Fibroblast of peridontal ligament (primary cell): ENCODE measurements at regions not wholly inside any gene's neighbourhood (a gene's known extent, or its start where the extent isn't known, plus 50 kb on each side); places are given as distances from the start of the nearest gene placed in this dataset.

Experiments used
- DNase-seq: peaks from one replicate; pipeline ENCODE4 v3.0.0-alpha.2; 2010; ENCODE audit errors: extremely low read depth

GRCh38 chr20:57944988-57945387 lies 235.2 kb upstream of the PMEPA1 start:
- no peak for DNase-seq

GRCh38 chr20:57943950-57944349 lies 234.1 kb upstream of the PMEPA1 start:
- no peak for DNase-seq

DNA sequence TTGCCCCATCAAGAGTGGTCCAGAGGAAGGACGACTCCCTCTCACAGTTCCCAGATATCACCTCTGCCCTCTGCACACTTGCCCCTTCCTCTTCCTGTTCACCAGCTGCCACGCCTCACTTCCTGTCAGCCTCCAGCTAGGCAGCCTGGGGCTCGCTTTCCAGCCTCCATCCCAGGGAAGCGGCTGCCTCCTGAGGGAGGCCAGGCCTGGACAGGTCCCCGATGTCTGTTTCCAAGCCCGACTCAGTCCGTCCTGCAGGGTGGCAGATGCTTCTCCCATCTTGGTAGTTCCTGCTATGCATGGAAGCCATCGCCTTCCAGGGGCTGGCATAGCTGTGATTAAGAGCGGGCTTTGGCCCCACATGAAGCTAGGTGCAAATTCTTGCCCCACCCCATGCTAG lies 233.5 kb upstream of the PMEPA1 start:
- no peak for DNase-seq

GRCh38 chr20:57941604-57942381 lies 232.0 kb upstream of the PMEPA1 start:
- no peak for DNase-seq

DNA sequence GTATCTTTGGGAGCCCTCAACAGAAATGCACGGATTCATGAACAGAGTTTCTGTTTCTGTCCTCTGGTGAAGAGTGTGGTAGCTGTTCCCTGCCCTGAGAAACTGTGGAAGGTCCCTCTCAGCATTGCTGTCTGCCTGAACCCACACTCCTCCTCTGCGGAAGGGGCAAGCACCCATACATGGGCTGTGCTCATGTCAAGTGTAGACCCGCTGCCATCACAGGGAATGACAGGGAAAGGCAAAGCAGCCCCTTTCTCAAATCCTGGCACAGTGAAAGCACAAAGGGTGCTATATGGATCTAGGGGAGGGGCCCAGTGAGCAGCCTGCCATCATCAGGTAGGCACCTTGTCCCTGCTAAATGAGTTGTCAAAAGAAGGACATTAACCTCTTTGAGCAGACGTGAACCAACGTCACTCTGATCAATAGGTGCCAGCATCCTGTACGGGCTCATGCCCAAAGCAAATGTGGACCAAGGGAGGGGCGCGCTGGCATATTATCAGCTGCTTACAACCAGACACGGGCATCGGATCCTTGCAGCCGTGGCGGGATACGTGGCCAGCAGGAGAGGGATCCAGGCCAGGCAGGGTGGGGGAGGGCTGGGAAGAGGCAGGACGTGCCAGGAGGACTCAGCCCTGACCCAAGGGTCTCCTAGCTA lies 231.2 kb upstream of the PMEPA1 start:
- no peak for DNase-seq

GRCh38 chr20:57940376-57940775 lies 230.6 kb upstream of the PMEPA1 start:
- no peak for DNase-seq

DNA sequence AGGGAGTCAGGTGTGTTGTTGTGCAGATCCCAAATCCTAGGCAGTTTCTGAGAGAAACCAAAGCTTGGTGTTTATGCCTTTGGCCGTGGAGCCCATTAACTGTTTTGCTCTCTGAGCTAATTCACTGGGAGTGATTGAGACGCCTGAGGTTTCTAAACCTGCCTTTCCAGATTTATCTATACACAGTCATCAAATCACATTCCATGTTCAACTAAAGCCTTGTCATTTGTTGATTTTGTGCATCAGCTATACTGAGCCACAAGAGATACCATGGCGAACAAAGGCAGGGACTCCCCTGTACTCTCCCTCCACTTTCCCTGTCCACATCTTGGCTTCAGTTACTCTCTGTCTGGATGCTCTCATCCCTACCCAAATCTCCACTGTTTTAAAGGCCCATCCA lies 229.7 kb upstream of the PMEPA1 start:
- DNase-seq = no peak

GRCh38 chr20:57938158-57939108 lies 228.6 kb upstream of the PMEPA1 start:
- no peak for DNase-seq

- DNase-seq = no peak
These were observed 227.0 kb upstream of the PMEPA1 start for GRCh38 chr20:57936636-57937385.

DNA sequence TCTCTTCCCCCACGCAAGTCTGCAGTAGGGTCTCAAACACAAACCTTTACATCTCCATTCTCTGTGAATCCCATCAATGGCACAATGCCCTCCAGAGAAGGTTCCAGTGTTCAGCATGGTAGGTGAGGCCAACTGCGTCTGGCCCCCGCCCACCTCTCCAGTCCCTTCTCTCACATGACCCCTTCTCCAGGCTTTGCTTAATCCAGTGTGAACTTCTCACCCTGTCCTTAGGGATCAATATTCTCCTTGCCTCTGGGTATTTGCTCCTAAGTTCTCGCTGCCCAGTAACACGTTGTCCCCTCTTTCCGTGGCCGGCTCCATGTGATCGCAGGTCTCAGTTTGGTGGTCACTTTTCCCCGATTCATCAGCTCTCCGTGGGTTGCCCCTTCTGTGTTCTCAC lies 225.1 kb upstream of the PMEPA1 start:
- DNase-seq = no peak

- no peak for DNase-seq
These were observed 224.4 kb upstream of the PMEPA1 start for GRCh38 chr20:57934007-57934805.

DNA sequence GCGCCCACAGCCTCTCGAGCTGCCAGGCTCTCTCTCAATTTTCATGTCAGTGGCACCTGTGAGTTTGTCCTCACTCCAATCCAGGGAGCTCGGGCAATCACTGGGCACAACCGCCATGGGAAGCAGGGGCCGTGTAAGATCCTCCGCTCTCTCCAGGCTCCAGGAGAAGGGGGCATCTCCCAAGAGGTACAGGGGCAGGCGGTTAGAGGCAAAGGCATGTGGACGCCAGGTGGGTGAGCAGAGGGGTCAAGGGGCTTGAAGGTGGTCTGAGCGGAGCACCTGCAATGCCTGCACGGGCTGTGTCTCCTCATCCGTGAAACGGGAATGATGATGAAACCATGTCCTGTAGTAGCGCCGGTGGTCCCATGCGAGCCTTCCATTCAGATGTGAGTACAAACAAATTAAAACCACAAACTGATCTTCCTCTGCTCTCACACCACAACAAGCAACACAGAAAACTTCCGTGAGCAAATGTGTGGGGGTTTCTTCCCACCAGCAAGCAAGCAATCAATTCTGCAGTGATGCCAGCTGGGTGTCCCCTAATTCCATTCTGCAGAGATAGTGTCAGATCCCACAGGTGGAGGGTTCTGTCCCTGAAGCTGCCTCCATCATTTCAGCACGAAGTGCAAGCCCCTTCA lies 222.5 kb upstream of the PMEPA1 start:
- no peak for DNase-seq

- no peak for DNase-seq
These were observed 220.5 kb upstream of the PMEPA1 start for GRCh38 chr20:57930351-57930750.

DNA sequence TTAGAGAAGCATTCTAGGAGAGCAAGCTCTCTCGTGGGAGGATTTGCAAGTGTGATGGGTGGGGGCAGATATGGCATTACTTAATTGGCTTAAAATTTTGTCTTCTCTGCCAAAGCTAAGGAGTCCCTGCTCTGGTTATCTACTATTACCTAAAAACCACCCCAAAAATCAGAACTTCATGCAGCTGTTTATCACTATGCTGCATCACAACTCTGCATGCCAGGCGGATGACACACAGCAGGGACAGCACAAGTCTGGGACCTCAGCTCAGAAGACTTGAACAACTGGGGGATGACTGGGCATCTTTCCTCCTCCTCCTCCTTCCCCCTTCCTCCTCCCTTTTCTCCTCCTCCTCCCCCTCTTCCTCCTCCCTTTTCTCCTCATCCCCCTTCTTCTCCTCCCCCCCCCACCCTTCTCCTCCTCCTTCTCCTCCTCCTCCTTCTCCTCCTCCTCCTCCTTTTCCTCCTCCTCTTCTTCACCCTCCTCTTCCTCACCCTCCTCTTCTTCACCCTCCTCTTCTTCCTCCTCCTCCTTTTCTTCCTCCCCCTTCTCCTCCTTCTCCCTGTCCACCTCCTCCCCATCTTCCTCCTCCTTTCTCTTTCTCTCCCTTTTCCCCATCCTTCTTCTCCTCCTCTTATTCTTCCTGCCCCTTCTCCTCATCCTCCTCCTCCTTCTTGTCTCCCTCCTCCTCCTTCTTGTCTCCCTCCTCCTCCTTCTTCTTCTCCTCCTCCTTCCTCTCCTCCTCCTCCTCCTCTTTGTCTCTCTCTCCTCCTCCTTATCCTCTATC lies 218.6 kb upstream of the PMEPA1 start:
- peak; percentile 25 for DNase-seq

DNA sequence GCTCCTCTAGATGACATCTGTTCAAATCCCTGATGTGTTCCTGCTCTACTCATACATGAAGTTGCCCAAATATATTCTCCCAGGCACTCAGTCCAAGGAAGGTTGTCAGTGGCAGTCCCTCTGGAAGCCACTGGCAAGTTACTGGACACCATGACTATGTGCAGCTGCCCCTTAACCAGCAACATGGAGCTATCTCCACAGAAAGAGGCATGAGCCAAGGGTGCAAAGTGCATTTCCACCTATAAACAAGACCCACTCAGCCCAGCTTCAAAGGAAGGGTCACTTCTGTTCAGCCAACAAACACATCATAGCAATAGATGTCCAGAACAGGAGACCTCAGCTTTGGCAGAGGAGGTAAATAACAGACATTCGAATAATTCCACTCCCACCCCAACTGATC lies 217.6 kb upstream of the PMEPA1 start:
- no peak for DNase-seq

- no peak for DNase-seq
These were observed 212.9 kb upstream of the PMEPA1 start for GRCh38 chr20:57922706-57923105.

DNA sequence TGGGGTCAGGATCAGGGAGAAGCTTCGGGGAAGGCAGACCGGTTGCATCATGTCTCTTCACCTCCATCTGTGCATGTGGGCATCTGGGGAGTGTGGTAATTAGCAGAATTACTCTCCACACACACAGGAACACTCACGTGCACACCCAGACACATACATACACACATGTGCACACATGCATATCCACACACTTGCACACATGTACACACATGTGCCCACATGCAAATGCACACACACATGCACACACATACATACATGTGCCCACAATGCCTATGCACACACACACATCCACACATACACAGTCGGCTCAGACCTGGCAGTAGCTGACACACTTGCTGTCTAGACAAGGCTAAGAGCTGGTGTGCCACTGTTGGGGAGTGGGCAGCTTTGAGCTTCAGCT lies 212.3 kb upstream of the PMEPA1 start:
- no peak for DNase-seq

GRCh38 chr20:57921676-57922075 lies 211.9 kb upstream of the PMEPA1 start:
- no peak for DNase-seq

DNA sequence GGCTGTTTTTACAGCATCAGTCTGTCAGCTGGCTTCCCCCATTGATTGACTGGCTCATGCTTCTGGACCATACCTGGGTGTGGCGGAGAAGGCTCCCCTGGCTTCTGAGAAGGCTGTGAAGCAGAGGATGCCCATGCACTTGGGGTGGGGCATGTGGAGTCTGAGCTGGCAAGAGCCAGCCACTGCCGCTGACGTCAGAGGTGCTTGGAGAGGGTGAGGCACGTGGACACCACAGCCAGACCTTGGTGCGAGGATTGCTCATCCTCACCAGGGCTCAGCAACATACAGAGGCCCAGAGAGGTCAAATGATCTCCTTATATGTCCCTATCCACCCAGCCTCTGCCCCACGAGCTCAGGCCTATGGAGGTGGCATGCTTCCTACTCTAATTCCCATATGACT lies 211.2 kb upstream of the PMEPA1 start:
- DNase-seq = no peak

GRCh38 chr20:57919049-57919448 lies 209.2 kb upstream of the PMEPA1 start:
- no peak for DNase-seq
